Caki2 (cell line): ENCODE measurements at regions not wholly inside any gene's neighbourhood (a gene's known extent, or its start where the extent isn't known, plus 50 kb on each side); places are given as distances from the start of the nearest gene placed in this dataset.
"Not testable (repeated sequence)": the region's sequence is repeated elsewhere in the genome, so short reads cannot be mapped to it uniquely, and the experiment has no call there.

Experiments
- DNase-seq: peaks from one replicate; pipeline ENCODE4 v3.0.0-alpha.2; 2015; ENCODE audit warnings: low read depth
- in situ Hi-C: cut with HindIII; loops from 2 replicates; pipeline ENCODE4 v1.10.0; 2016; ENCODE audit warnings: low sequenced_read_pairs, low pct_unique_long_range_greater_than_20kb, mixed read lengths

DNA sequence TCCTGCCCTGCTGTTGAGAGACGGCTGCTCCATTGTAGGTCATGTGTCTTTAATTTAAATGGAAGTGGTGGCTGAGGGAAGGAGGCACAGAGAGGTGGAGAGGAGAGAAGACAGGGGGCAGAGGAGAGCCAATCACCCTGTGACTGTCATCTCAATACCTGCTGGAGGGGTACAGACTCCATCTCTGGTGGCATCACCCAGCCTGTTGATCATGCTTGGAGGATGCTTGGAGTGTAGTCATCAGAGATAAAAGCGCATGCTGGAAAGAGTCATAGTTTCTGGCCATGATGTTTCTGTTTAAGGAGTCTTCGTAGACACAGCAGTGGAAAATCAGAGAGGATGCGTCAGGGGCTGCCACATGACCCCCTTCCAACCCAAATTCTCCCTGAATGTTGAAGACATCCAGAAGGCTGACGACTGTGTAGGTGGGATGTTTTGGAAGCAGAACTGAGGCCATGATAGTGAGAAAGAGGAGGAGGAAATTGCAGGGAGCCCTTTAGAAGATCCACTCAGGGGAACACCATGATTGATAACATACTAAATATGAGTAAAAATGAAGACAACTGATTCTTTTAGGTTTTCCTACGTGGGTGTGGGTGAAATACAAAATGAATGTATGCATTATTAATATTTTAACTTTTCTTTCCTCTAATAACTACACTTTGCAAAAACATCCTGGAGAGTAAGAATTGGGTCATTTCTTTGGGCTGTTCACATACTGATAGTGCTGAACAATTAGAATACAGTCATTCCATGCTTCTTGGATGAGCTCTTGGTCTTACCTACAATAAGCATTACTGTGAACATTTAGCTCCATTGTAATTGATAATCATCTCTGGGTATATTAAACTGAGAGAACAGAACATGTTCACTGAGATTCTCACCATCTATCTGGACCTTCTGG, 210.6 kb upstream of the ATP10A start:
- in situ Hi-C loops: no loop called here
- DNase-seq: no peak

DNA sequence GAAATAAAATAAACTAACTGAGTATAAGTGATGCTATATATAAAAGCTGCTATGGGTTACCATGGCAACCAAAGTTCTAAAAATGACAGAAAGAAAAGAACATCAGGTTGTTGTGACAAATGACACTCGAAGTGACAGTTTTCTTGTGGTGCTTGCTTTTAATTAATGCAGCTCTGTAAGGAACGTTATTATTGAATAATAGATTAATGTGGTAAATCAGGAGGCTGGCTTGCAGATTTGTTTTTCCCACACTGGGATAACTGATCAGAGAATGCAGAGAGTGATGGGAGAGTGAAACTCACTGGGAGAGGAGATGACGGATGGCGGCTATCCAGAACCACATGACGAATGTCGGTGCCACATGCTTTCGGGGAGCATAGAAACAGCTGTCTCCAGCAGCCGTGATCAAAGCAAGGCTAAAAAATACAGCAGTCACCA, 207.0 kb upstream of the ATP10A start:
- in situ Hi-C loops: no loop called here
- no peak for DNase-seq

DNA sequence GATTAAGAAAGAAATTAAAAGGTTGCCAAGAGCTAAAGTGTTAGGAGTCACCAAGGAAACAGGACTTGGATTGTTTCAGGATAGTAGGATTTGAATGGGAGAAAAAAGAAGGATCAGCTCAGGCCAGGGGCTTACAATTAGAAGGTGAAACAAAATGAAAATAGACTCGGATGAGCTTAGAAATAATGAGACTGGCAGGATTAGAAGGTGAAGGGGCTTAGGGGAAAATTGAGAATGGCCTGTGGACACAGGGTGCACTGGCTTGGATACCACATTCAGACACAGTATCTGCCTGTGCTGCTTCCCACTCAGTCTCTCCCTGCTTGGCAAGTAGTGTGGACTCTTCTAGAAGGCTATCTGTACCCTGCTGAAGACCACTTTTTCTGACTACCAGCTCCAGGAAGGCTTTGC, 206.1 kb upstream of the ATP10A start:
- DNase-seq: no peak
- in situ Hi-C loops: no loop called here

DNA sequence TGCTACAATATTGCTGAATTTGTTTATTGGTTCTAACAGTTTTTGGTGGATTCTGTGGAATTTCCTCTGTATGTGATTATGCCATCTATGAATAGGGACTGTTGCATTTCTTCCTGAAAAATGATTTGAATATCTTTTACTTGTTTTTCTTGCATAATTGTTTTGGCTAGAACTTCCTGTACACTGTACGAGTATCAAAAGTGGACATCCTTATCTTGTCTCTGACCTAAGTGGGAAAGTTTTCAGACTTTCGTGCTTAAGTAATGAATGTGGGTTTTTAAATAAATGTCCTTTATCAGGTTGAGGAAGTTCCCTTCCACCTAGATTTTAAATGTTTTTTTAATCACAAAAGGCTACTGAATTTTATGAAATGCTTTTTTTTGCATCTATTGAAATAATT, 203.8 kb upstream of the ATP10A start:
- in situ Hi-C loops: no loop called here
- no peak for DNase-seq

DNA sequence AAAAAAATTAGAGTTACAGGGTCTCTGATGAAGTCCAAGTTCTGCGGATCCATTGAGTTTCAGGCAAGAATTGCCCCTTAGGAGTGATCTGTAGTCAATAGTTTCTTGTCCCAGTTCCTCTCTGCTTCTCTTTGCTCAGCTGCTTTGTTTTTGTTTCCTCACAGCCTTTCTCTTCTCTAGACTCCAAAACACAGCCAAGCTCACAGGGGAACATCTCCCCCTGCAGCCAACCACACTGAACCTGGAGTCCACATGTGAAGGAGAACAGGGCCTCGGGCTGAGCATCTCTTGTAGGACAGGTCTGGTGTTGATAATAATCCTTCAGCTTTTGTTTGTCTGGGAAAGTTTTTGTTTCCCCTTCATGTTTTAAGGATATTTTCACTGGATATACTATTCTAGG, 202.6 kb upstream of the ATP10A start:
- in situ Hi-C loops: no loop called here
- DNase-seq: no peak

DNA sequence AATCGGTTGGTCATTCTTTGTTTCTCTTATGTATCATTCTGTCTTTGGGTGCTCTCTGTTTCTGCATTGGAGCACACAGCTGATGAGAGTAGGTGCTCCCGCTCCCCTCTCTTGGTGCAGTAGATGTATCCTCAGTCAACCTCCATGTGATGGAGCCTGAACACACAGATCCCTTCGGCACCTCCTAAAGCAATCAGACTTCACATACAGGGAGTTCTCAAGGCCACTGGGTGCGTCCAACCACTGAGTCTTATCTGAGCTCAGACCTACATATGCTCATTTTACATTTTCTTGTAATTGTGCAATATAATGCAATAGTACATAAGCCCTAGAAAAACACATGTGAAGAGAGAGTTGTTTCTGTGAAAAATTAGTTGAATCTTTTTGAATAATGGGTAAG, 198.1 kb upstream of the ATP10A start:
- in situ Hi-C loops: no loop called here
- no peak for DNase-seq

DNA sequence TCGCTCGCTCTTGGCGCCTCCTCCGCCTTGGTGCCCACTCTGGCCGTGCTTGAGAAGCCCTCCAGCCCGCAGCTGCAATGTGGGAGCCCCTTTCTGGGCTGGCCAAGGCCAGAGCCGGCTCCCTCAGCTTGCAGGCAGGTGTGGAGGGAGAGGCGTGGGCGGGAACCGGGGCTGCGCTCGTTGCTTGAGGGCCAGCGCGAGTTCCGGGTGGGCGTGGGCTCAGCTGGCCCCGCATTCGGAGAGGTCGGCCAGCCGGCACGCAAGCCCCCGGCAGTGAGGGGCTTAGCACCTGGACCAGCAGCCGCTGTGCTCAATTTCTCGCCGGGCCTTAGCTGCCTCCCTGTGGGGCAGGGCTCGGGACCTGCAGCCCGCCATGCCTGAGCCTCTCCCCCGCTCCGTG, 193.6 kb upstream of the ATP10A start:
- DNase-seq, in situ Hi-C loops: not testable (repeated sequence)

DNA sequence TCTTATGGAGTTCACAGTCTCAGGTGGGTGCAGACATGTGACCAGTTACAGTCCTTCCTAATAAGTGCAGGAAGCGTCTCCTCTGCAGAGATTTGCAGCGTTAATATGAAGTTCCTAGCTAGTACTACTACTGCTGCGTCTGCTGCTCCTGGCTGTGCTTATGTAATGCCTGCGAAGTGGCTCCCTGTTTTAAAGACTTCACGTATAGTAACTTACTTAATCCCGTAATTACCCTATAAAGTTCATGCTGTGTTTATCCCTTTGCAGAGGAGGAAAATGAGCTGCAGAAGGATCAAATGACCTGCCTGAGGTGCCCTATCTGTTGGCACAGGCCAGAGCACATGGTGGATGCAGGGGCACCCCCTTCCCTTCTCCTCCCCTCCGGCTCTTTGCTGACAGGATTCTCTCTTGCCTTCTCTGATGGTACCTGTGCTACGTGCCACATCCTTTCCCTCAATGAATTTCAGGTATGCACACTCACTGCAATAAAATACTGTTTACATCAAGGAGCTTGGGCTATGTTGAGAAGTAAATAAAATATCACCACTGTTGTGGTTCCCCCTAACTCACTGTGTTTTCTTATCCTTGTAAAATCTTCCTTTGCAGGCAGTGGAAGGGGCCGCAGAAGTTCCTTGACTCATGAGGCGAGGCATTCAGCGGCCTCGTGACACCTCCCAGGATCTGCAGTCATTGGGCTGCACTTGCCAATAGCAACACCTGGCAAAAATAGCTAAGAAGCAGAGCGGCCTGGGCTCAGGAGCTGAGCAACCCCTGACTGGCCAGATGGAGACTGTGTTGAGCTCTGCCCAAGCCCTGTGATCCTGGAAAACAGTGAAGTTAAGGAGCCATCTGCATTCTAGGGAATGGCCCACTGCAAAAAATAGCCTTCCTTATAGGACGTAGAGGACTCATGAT, 188.9 kb upstream of the ATP10A start:
- DNase-seq: no peak
- in situ Hi-C loops: no loop called here

DNA sequence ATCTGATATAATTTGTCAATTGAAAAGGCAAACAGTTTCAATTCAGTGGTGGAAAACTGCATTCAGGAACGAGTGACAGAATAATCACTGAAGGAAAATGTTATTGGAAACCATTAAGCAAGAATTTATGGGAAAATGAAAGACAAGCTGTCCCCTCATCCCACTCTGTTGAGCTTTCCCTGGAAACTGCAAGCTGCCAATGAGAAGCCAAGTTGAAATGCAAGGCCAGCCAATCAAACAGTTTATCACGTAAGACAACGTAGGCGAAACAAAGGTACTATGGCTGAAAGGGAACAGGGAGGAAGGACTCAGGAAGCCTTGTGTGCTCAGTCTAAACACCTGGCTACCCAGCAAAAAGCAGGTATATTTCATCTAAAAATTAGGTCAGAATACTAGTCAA, 187.9 kb upstream of the ATP10A start:
- in situ Hi-C loops: no loop called here
- DNase-seq: no peak

DNA sequence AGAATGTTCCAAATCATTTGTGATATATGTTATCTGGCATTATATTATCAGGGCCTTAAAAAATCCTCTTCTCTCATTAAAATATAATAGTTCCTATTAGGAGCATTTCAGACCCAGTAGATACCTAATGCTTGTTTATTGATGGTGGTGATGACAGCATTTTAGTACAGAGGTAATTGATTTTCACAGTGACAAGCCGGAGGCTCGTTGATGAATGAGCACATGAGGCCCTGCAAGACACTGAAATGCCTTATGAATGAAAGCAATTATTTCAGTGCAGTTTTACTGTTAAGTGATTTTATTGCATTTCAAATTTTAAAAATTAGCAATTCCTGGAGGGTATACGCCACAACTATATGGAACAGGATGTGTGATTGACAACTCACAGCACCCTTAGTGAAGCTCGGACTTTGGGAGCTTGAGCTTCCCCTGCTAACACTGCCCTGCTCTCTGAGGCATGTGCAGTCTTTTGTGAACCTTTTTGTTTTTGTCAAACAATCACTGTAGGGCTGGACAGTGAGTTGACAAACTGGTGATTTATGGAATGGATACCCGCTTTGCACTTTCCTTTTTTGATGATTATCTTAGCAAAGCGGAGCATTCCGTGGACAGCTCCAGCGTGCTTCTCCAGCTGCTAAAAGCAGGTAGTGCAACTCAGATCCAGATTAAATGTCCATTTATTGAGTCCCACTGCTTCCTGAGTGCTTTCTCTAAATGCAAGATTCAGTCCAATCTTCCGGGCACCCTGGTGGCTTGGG, 187.0 kb upstream of the ATP10A start:
- DNase-seq: no peak
- in situ Hi-C loops: no loop called here

DNA sequence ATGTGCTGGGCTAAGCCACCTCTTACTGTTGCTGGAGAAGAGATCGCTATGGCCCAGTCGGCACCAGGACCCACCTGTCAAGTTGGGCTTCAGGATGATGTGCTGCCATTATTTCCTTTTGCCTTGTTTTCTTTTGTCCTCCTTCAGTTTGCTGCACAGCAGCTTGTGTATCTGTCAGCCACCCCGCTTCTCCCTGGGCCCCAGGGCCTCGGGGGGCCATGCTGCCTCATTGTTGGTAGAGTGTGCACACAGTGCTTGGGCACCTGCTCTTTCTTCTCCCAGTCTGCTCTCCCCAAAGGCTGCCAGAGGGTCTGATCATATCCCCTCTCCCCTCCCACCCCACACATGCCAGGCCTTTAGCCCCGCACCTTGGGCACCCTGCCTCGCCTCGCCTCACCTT, 185.5 kb upstream of the ATP10A start:
- DNase-seq: no peak
- in situ Hi-C loops: no loop called here

DNA sequence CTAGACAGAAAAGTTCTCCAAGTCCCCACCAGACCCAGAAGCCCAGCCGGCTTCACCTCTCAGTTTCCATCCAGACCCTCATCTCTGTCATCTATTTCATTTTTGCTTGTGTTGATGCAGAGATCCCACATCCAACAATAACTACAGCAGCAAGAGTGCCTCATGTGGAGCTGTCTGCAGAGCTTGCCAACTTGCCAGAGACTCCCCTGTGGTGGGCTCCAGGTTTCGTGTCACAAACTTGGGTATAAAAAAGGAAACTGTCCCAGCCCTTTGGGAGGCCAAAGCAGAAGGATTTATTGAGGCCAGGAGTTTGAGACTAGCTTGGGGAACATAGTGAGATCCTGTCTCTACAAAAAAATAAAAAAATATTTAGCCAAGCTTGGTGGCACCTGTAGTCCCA, 182.4 kb upstream of the ATP10A start:
- DNase-seq: no peak
- in situ Hi-C loops: no loop called here

DNA sequence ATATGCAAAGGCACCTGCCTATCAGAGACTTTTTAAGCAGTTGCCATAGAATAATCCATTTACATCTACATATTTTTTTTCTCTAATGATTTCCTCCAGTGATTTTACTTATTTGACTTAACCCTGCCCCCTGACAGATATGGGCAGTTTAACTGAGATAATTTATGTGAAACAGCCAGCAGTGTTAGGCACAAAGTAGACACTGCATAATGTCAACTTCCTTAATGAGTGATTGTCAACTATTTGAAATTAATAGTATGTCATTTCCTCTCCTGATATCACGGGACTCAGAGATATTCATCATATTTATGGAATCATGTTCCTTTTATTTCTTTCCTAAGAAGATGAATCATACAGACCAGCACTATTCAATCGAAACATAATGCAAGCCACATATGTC, 179.9 kb upstream of the ATP10A start:
- DNase-seq: no peak
- in situ Hi-C loops: no loop called here

DNA sequence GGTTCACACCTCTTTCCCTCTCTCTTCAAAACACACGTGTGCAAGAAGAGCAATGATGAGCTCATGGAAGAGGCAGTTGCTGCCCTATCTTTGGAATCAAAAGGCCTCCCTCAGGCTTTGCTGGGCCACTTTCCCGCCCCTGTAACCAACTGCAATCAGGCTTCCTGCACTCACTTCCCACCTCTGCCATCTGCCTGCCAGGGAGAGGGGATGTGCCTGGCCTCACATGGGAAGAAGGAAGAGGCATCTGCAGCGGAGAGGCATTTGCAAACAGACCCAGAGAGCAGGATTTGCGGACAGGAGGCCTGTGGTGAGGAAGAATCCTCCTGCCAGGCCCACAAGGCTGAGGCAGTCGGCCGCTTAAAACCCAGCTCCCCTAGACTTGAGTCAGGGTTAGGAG, 175.6 kb upstream of the ATP10A start:
- DNase-seq: no peak
- in situ Hi-C loops: no loop called here

DNA sequence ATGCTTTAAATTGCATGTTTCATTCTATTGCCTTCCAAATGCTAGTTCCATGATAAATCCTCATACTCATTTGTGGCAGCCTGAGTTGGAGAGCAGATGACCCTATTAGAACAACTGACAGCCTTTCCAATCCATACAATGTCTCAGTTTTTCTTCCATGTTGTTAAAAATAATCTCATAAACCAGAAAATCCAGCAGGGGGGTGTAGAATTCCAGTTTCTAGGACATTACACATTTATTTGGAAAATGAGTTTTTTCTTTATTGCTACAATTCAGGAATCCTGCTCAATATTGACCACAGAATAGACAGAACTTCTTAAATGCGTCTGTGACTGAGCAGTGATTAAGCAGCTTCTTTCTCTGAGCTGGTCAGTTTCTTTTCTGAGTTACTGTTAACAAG, 174.2 kb upstream of the ATP10A start:
- DNase-seq: no peak
- in situ Hi-C loops: no loop called here

DNA sequence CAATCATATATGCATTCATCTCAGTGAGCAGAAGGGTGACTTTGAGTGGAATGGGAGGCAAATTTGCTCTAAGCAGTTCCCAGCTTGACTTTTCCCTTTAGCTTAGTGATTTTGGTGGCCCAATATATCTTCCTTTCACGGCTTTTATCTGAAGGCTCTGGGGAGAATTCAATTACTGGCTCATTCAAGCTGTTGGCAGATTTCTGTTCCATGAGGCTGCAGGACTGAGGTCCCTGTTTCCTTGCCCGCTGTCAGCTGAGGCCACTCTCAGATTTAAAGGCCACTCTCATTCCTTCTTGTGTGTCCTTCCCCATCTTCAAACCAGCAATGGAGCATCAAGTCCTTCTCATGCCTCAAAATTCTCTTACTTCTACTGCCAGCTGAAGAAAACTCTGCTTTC, 170.4 kb upstream of the ATP10A start:
- in situ Hi-C loops: no loop called here
- DNase-seq: no peak

DNA sequence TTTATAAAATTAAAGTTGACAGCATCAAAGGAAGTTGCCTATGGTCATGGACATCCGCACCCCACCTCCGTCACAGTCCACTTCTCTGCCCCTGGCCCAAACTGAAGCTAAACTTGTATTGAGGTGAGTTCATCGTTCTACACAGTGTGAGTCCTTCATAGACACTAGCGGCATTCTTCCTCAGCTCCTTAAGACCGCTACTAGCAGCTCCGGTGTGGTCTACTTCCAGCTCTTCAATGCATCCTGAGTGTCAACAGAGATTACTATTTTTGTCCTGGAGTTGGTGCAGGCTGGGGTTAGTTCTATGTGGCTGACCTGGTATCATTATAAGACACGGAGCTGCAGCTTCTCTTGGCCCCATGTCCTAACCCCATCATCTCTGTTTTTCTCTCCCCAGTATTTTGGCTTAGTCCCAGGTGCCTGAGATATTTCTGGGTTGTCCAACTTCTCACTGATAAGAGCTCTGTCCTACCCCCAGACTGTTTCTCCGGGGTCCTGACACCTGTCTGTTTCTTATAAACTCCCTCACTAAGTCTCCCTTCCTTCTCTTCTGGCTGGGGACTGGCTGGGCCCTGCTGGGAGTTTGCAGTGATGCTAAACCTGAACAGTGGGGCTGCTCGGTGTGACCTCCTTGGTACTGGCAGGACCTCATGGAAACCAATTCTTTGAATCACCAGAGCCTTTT, 169.2 kb upstream of the ATP10A start:
- DNase-seq: no peak
- in situ Hi-C loops: no loop called here

DNA sequence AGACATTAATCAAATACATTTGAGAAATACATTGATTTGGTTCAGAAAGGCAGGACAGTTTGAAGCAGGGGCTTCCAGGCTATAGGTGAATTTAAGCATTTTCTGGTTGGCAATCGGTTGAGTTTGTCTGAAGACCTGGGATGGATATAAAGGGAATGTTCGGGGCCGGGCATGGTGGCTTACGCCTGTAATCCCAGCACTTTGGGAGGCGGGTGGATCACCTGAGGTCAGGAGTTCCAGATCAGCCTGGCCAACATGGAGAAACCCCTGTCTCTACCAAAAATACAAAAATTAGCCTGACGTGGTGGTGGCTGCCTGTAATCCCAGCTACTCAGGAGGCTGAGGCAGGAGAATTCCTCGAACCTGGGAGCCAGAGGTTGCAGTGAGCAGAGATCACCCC, 166.5 kb upstream of the ATP10A start:
- DNase-seq, in situ Hi-C loops: not testable (repeated sequence)
